Spinal cord (tissue), 9 donors: ENCODE measurements at regions not wholly inside any gene's neighbourhood (a gene's known extent, or its start where the extent isn't known, plus 50 kb on each side); places are given as distances from the start of the nearest gene placed in this dataset.
A peak's percentile ranks its signal among the peaks of the same experiment; 100 is the strongest.

Experiments used
- DNase-seq, 6 donors: peaks; one replicate each; pipeline versions ENCODE4 v3.0.0 to v3.0.0-alpha.2; 2013 to 2015; ENCODE audit warnings: low spot score in 6 of 6, low read depth in 4 of 6
- H3K27ac ChIP-seq: one replicate; pipeline ENCODE4 v1.5.1; 2013; ENCODE audit warnings: low read depth, low read length, control low read depth
- H3K27me3 ChIP-seq: one replicate; pipeline ENCODE4 v1.6.1; 2013; ENCODE audit warnings: low read length; ENCODE audit not compliant: control insufficient read depth, insufficient read depth
- H3K36me3 ChIP-seq: one replicate; pipeline ENCODE4 v1.6.1; 2013; ENCODE audit warnings: low read length; ENCODE audit not compliant: control insufficient read depth, insufficient read depth
- H3K4me1 ChIP-seq: one replicate; pipeline ENCODE4 v1.6.1; 2013; ENCODE audit warnings: low read length; ENCODE audit not compliant: control insufficient read depth, insufficient read depth
- H3K4me3 ChIP-seq: one replicate; pipeline ENCODE4 v1.5.1; 2013; ENCODE audit warnings: low read depth, low read length, control low read depth
- H3K9me3 ChIP-seq: one replicate; pipeline ENCODE4 v1.6.1; 2013; ENCODE audit warnings: low read length; ENCODE audit not compliant: control insufficient read depth, insufficient read depth
- WGBS: methylation state at CpG from one replicate; pipeline ENCODE4 v1.1.5; 2013; ENCODE audit warnings: missing lambda C conversion rate; ENCODE audit not compliant: insufficient coverage; 5-methylcytosine and 5-hydroxymethylcytosine counted together
- donor health status: healthy.

- no peak overlapping the region for H3K27ac ChIP-seq
- no peak overlapping the region for H3K4me3 ChIP-seq
- no peaks in the 10 kb centered on the region for H3K9me3 ChIP-seq
- H3K36me3 ChIP-seq, result no peaks in the 10 kb centered on the region
- DNase-seq, result peak in 3 of 6 donors; percentile 9 to 76 (median 43)
- peaks cover 2% of the 10 kb centered on the region for H3K27me3 ChIP-seq
- H3K4me1 ChIP-seq, result no peaks in the 10 kb centered on the region
- 18% methylated on average over 3 of the region's 9 CpGs for WGBS
These were observed 207.6 kb upstream of the DMRTA1 start for GRCh38 chr9:22238809-22239684.

GRCh38 chr9:22240619-22241018 is 206.0 kb upstream of the DMRTA1 start:
- no peaks in the 10 kb centered on the region for H3K4me1 ChIP-seq
- no peak overlapping the region for H3K4me3 ChIP-seq
- peaks cover 2% of the 10 kb centered on the region for H3K27me3 ChIP-seq
- no peak overlapping the region for H3K27ac ChIP-seq
- no CpG with 5 or more reads among the region's 1 CpG for WGBS
- DNase-seq, result no peak
- H3K36me3 ChIP-seq, result no peaks in the 10 kb centered on the region
- H3K9me3 ChIP-seq, result no peaks in the 10 kb centered on the region

DNA sequence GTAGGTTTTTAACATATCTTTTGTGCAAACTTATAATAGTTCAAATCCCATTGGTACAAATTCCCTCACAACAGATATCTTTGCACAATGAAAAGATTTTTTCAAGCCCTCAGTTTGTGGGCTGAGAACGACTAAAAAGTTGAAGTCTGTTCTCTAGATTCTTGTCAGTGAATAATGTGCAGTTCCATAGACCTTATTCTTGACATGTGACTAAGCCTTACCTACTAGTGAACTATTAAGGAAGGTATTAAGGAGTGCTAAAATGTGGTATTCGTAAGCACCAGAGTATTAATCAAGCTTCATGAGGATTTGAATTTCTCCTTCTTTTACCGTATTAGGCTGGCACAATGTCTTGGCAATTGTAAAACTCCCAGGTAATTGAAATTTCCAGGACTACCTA is 205.6 kb upstream of the DMRTA1 start:
- WGBS, result no CpG with 5 or more reads among the region's 3 CpGs
- Histone ChIP-seq H3K4me1 (no peaks in the 10 kb centered on the region), H3K9me3 (no peaks in the 10 kb centered on the region), H3K27me3 (peaks cover 2% of the 10 kb centered on the region), H3K4me3 (no peak overlapping the region), H3K36me3 (no peaks in the 10 kb centered on the region), H3K27ac (no peak overlapping the region)
- no peak for DNase-seq

DNA sequence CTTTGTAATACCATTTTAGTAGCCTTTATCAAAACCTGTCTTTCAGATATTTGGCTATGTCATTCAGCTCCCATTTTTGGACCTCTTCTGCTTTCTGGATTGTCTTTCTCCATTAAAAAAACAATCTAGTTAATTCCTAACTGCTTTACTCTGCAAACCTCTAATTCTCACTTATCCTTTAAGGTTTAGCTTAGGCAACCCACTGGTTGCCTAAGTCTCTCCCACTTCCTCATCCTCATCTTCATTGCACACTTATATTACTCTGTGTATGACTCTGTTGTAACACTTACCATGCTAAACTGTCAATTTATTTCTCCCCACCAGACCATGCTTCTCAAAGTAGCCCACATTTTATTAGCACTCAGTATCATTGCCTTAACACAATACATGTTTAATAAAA is 205.0 kb upstream of the DMRTA1 start:
- peaks cover 2% of the 10 kb centered on the region for H3K27me3 ChIP-seq
- no peak for DNase-seq
- H3K4me1 ChIP-seq, result no peaks in the 10 kb centered on the region
- no peak overlapping the region for H3K4me3 ChIP-seq
- no peaks in the 10 kb centered on the region for H3K9me3 ChIP-seq
- H3K36me3 ChIP-seq, result no peaks in the 10 kb centered on the region
- no peak overlapping the region for H3K27ac ChIP-seq

GRCh38 chr9:22244139-22245011 is 202.2 kb upstream of the DMRTA1 start:
- 32% methylated on average over 4 of the region's 9 CpGs for WGBS
- DNase-seq, result peak in 3 of 6 donors; percentile 42 to 85 (median 53)

GRCh38 chr9:22255337-22255736 is 191.3 kb upstream of the DMRTA1 start:
- WGBS, result no CpG with 5 or more reads among the region's 1 CpG

More at GRCh38 chr9:22244139-22245011, 202.2 kb upstream of the DMRTA1 start:
- Histone ChIP-seq H3K4me3 (no peak overlapping the region), H3K27me3 (peaks cover 2% of the 10 kb centered on the region), H3K4me1 (no peaks in the 10 kb centered on the region), H3K27ac (no peak overlapping the region), H3K9me3 (no peaks in the 10 kb centered on the region), H3K36me3 (no peaks in the 10 kb centered on the region)

DNA sequence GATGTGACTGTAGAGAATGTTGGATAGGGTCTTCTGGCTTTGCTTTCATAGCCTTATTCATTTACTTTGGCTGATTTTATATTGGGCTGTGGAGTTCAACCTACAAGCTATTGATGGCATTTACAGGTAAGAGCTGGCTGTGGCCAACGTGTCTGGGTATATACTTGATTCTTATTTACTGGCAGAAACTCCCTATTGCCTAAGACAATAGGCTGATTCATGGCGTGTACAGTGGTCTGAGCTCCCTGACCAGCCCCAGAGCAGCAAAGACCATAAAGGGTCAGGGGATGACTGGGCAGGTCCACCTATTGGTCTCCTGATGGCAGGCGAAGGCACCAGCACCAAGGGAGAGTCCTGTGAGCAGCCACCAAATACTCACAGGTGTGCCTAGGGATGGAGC is 190.2 kb upstream of the DMRTA1 start:
- no peaks in the 10 kb centered on the region for H3K36me3 ChIP-seq
- H3K4me1 ChIP-seq, result no peaks in the 10 kb centered on the region
- H3K27ac ChIP-seq, result no peak overlapping the region
- no peak for DNase-seq
- H3K4me3 ChIP-seq, result no peak overlapping the region
- peaks cover 6% of the 10 kb centered on the region for H3K9me3 ChIP-seq
- H3K27me3 ChIP-seq, result no peaks in the 10 kb centered on the region
- WGBS, result 84% methylated on average over 3 of the region's 3 CpGs

More at GRCh38 chr9:22255337-22255736, 191.3 kb upstream of the DMRTA1 start:
- Histone ChIP-seq H3K27me3 (no peaks in the 10 kb centered on the region), H3K36me3 (no peaks in the 10 kb centered on the region), H3K27ac (no peak overlapping the region), H3K9me3 (peaks cover 7% of the 10 kb centered on the region), H3K4me1 (no peaks in the 10 kb centered on the region), H3K4me3 (no peak overlapping the region)
- DNase-seq, result no peak

DNA sequence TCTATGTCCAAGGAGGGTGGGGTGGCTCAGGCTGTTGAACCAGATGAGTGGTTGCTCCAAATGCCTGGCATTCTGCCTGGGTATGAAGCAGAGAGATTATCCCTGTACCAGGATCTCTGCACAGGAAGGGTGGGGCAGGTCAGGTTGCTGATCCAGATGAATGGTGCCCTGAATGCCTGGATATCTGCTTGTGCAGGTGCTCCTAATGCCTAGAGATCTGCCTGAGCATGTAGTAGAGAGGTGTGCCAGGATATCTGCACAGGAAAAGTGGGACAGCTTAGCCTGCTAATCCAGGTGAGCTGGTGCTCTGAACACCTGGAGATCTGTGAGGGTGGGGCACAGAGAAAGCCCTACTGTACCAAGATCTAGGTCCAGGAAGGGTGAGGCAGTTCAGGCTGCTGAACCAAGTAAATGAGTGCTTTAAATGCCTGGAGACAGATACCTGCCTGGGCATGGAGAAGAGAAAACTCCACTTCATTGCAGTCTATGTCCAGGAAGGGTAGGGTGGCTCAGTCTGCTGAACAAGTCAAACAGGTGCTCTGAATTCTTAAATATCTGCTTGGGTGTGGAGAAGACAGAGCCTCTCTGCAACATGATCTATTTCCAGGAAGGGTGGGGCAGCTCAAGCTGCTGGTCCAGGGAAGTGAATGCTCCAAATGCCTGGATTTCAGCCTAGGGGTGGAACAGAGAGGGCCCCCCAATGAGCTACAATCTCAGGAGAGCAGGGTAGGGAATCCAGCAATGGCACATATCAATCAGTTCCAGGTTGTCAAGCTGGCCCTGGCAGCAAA is 189.4 kb upstream of the DMRTA1 start:
- no peak for DNase-seq
- no peaks in the 10 kb centered on the region for H3K4me1 ChIP-seq
- H3K4me3 ChIP-seq, result no peak overlapping the region
- H3K27me3 ChIP-seq, result no peaks in the 10 kb centered on the region
- H3K27ac ChIP-seq, result no peak overlapping the region
- no peaks in the 10 kb centered on the region for H3K9me3 ChIP-seq
- no peaks in the 10 kb centered on the region for H3K36me3 ChIP-seq

- Histone ChIP-seq H3K27me3 (no peaks in the 10 kb centered on the region), H3K36me3 (no peaks in the 10 kb centered on the region), H3K4me3 (no peak overlapping the region), H3K27ac (no peak overlapping the region), H3K4me1 (no peaks in the 10 kb centered on the region), H3K9me3 (peaks cover 2% of the 10 kb centered on the region)
- DNase-seq, result no peak
These were observed 181.6 kb upstream of the DMRTA1 start for GRCh38 chr9:22265038-22265437.
